NCI-H2107 treated with DMSO at 0.1 percent for 48 hours (cell line): ENCODE measurements at regions not wholly inside any gene's neighbourhood (a gene's known extent, or its start where the extent isn't known, plus 50 kb on each side); places are given as distances from the start of the nearest gene placed in this dataset.

Experiments
- DNase-seq: peaks from one replicate; lab custom pipeline; 2025; ENCODE audit not compliant: unreplicated experiment; lab: John Stamatoyannopoulos, UW

GRCh38 chr3:168604767-168605166 lies 509.0 kb upstream of the GOLIM4 start:
- no peak for DNase-seq

- no peak for DNase-seq
These were observed 502.5 kb upstream of the GOLIM4 start for GRCh38 chr3:168598250-168598649.

- DNase-seq: no peak
These were observed 500.6 kb upstream of the GOLIM4 start for GRCh38 chr3:168596175-168596823.

GRCh38 chr3:168591587-168591986 lies 495.9 kb upstream of the GOLIM4 start:
- no peak for DNase-seq

GRCh38 chr3:168589376-168589775 lies 493.7 kb upstream of the GOLIM4 start:
- DNase-seq: no peak

- no peak for DNase-seq
These were observed 489.8 kb upstream of the GOLIM4 start for GRCh38 chr3:168585544-168585943.

- no peak for DNase-seq
These were observed 488.3 kb upstream of the GOLIM4 start for GRCh38 chr3:168583977-168584376.

- DNase-seq: no peak
These were observed 486.8 kb upstream of the GOLIM4 start for GRCh38 chr3:168582503-168582902.

GRCh38 chr3:168581771-168582225 lies 486.1 kb upstream of the GOLIM4 start:
- no peak for DNase-seq

GRCh38 chr3:168579010-168579409 lies 483.3 kb upstream of the GOLIM4 start:
- DNase-seq: no peak

GRCh38 chr3:168575750-168576149 lies 480.0 kb upstream of the GOLIM4 start:
- DNase-seq: no peak

- no peak for DNase-seq
These were observed 478.9 kb upstream of the GOLIM4 start for GRCh38 chr3:168574455-168575158.

GRCh38 chr3:168570404-168571155 lies 474.9 kb upstream of the GOLIM4 start:
- no peak for DNase-seq

GRCh38 chr3:168558728-168559411 lies 463.1 kb upstream of the GOLIM4 start:
- no peak for DNase-seq

- no peak for DNase-seq
These were observed 456.5 kb upstream of the GOLIM4 start for GRCh38 chr3:168552251-168552650.

- no peak for DNase-seq
These were observed 453.0 kb upstream of the GOLIM4 start for GRCh38 chr3:168548719-168549118.

GRCh38 chr3:168546707-168547106 lies 451.0 kb upstream of the GOLIM4 start:
- DNase-seq: no peak

- no peak for DNase-seq
These were observed 449.9 kb upstream of the GOLIM4 start for GRCh38 chr3:168545591-168545990.

- DNase-seq: no peak
These were observed 448.6 kb upstream of the GOLIM4 start for GRCh38 chr3:168544097-168544957.

GRCh38 chr3:168540726-168541125 lies 445.0 kb upstream of the GOLIM4 start:
- no peak for DNase-seq
